ENCODE measurements at regions not wholly inside any gene's neighbourhood (a gene's known extent, or its start where the extent isn't known, plus 50 kb on each side); places are given as distances from the start of the nearest gene placed in this dataset.

DNA sequence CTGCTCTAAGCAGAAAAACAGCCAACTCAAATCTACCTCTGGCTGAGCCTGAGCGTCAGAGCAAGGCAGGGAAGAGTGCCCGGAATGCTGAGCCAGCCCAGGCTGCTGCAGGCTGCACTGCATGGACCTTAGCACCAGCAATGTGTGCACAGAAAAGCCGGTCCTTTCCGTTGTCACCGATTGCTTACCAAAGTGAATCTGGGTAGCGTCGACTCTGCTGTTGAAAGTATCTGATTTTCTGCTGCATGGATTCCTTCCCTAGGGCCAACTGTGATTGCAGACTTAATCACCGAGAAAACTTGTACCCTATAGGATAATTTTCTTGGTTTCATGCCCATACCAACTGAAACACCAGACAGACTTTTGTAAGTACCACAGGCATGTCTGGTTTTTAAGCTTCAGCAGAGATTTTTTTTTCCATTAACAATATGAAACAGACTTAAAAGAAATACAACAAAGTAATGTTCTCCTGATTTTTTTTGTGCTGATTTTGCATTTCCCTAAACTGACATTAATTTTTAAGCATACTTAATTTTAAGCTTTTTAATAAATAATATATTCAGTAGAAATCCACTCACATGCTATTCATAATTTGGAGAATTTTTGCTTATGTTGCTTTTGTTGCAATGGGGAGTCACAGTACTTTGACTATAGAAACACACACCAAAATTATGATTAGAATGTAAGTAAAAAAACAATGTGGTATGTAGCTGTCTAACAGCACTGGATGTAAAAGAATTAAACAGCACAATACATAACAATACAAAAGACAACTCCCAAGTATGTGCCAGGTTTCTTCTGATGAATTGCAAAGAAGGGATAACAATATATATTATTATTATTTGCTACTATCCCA is 218.0 kb downstream of the THBS2 start:
- in situ Hi-C loops (cut with MboI; ENCODE audit: low pct_unique_long_range_greater_than_20kb, low sequenced_read_pairs, unreplicated experiment) = no loop called here
- TF ChIP-seq, protein P1, sequence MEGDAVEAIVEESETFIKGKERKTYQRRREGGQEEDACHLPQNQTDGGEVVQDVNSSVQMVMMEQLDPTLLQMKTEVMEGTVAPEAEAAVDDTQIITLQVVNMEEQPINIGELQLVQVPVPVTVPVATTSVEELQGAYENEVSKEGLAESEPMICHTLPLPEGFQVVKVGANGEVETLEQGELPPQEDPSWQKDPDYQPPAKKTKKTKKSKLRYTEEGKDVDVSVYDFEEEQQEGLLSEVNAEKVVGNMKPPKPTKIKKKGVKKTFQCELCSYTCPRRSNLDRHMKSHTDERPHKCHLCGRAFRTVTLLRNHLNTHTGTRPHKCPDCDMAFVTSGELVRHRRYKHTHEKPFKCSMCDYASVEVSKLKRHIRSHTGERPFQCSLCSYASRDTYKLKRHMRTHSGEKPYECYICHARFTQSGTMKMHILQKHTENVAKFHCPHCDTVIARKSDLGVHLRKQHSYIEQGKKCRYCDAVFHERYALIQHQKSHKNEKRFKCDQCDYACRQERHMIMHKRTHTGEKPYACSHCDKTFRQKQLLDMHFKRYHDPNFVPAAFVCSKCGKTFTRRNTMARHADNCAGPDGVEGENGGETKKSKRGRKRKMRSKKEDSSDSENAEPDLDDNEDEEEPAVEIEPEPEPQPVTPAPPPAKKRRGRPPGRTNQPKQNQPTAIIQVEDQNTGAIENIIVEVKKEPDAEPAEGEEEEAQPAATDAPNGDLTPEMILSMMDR (IDR thresholded peaks at IDR 0.05; ENCODE audit: extremely low read depth, insufficient read depth, missing control alignments) = no peak
- no peak for DNase-seq (ENCODE audit: low spot score)

DNA sequence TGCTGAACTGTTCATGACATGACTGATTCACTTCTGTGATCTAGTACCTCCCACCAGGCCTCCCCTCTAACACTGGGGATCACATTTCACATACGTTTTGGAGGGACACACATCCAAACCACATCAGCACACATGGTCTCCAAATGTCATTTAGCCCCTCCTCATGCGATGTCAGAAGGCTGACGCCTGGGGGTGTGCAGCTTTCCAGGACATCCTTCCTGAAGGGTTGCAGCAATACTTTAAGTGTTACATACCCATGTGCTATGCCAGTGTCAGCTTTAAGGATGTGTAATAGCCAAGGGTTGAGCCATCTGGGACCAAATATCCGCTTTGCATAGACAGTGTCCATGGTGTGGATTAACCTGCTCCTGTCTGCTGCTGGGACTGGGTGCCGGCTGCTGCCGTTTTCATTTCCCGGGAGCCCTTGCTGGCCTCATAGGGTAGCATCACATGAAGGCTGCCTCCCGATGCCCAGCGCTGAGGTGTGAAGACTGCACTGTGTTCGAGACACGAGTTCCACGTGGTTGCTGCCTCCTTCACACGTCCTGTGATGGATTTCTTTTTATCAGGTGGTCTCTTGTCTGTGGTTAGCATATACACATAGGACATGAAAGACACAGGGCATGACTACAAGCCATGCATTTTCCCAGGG is 219.0 kb downstream of the THBS2 start:
- TF ChIP-seq, protein P1 (IDR thresholded peaks at IDR 0.05; ENCODE audit: extremely low read depth, insufficient read depth, missing control alignments) = no peak
- in situ Hi-C loops (cut with MboI; ENCODE audit: low pct_unique_long_range_greater_than_20kb, low sequenced_read_pairs, unreplicated experiment) = no loop called here
- DNase-seq (ENCODE audit: low spot score) = no peak

DNA sequence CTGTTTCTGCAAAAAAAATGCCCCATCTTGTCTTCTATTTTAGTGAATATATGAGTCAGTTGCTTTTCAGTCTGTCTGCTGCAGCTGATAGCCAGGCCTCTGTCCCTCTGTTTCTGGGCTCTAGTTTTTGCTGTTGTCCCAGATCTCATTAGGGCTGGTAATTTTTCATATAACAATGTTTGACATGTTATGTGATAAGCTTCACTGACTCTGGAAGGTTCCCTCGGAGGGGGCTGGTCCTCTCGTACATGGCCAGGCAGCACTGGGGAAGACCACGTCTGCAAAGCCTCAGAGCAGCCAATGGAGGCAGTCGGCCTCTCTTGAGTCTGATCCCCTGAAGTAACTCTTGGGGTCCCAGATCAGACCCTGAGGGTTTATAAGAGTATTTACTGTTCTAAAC is 223.8 kb downstream of the THBS2 start:
- TF ChIP-seq, protein P1 (IDR thresholded peaks at IDR 0.05; ENCODE audit: extremely low read depth, insufficient read depth, missing control alignments) = no peak
- in situ Hi-C loops (cut with MboI; ENCODE audit: low pct_unique_long_range_greater_than_20kb, low sequenced_read_pairs, unreplicated experiment) = no loop called here
- DNase-seq (ENCODE audit: low spot score) = no peak

DNA sequence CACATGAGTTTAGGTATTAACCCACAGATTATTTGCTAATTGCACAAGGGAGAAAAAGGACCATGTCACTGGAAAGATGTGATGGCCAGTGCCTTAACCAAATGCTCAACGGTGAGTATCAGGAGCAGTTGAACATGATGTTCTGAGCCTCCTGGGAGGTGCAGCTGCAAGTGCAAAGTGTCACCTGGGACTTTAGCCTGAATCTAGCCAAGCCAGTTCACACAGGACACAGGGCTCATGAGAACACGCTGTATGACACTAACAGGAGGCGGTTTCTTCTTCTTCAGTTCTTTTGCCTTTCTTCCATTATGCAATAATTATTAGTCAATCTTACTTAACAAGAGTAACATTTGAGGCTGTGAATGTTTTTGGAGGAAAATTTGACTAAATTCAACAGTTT is 225.3 kb downstream of the THBS2 start:
- TF ChIP-seq, protein P1 (IDR thresholded peaks at IDR 0.05; ENCODE audit: extremely low read depth, insufficient read depth, missing control alignments) = no peak
- in situ Hi-C loops (cut with MboI; ENCODE audit: low pct_unique_long_range_greater_than_20kb, low sequenced_read_pairs, unreplicated experiment) = no loop called here
- DNase-seq (ENCODE audit: low spot score) = no peak

DNA sequence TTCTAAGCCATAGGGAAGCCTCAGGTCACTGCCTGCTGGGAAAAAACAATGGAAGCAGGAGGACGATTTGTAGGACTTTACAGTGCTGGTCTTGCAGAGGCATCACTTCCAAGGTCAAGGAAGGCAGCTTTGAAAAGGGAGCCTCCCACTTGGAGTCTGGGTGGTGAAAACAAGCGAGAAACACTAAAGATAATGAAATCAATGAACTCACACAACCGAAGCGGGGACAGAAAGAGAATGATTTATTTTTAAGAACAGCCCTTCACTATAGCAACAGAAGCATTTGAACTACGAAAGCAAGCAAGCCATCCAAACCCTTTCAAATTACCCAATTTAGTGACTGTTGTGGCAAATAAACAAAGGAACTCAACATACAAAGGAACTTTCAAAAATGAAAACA is 227.5 kb downstream of the THBS2 start:
- TF ChIP-seq, protein P1 (IDR thresholded peaks at IDR 0.05; ENCODE audit: extremely low read depth, insufficient read depth, missing control alignments) = no peak
- no peak for DNase-seq (ENCODE audit: low spot score)
- in situ Hi-C loops (cut with MboI; ENCODE audit: low pct_unique_long_range_greater_than_20kb, low sequenced_read_pairs, unreplicated experiment) = no loop called here

DNA sequence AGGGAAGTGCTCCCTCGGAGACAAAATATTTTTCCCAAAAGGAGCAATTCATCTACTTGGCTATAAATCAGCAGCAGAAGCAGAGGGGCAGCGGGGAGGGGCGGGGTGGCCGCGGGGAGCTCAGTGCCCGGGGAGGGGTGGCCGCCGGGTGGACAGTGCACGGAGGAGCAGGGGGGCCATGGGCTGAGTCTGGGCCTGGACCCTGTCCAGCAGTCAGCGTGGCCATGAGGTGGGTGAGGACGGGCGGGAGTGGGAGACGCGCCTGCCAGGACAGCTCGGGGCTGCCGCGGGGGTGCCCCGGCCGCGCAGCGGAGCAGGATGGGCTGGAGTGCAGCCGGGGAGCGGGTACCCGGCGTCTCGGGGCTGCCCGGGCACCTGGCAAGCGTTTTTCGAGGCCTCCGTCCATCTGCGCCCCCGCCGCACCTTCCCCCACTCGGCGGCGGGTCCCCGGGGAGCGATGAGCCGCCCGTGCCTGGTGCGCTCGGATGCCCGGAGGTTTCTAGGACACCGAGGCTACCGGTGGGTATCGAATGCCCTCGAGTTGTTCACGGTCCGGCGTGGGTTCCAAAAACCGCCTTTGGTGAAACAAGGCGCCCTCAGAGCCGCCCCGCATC is 229.5 kb downstream of the THBS2 start:
- in situ Hi-C loops (cut with MboI; ENCODE audit: low pct_unique_long_range_greater_than_20kb, low sequenced_read_pairs, unreplicated experiment) = no loop called here
- TF ChIP-seq, protein P1 (IDR thresholded peaks at IDR 0.05; ENCODE audit: extremely low read depth, insufficient read depth, missing control alignments) = no peak

More for the DNA sequence above, 229.5 kb downstream of the THBS2 start:
- no peak for DNase-seq (ENCODE audit: low spot score)
